SU-DHL-6 (cell line): ENCODE measurements at regions not wholly inside any gene's neighbourhood (a gene's known extent, or its start where the extent isn't known, plus 50 kb on each side); places are given as distances from the start of the nearest gene placed in this dataset.

Experiments
- H2AFZ ChIP-seq: fragments of 200-600 bp; sonication (generic); 2 replicates; pipeline ENCODE4 v1.6.1; 2014; ENCODE audit warnings: low read depth, mild to moderate bottlenecking, moderate library complexity, mixed read lengths, antibody characterized with exemption, low read length; ENCODE audit not compliant: severe bottlenecking
- H3F3A ChIP-seq: fragments of 200-600 bp; shearing (Covaris generic); 2 replicates; pipeline ENCODE4 v1.6.0; 2016; ENCODE audit warnings: antibody characterized with exemption, mild to moderate bottlenecking; ENCODE audit not compliant: insufficient read depth
- H3K27ac ChIP-seq: fragments of 200-600 bp; sonication (generic); 2 replicates; pipeline ENCODE4 v1.5.1; 2016; ENCODE audit warnings: low read depth, mild to moderate bottlenecking, low read length, moderate library complexity, mixed read lengths
- H3K27me3 ChIP-seq: fragments of 200-600 bp; sonication (generic), shearing (Covaris generic); 2 replicates; pipeline ENCODE4 v1.6.0; 2014; ENCODE audit warnings: mild to moderate bottlenecking, low read length
- H3K36me3 ChIP-seq: fragments of 200-600 bp; sonication (generic); 2 replicates; pipeline ENCODE4 v1.6.1; 2014; ENCODE audit warnings: mild to moderate bottlenecking, low read length, mixed read lengths
- H3K4me2 ChIP-seq: fragments of 300-600, 200-600 bp; shearing (Covaris generic), sonication (generic); 2 replicates; pipeline ENCODE4 v1.6.0; 2014; ENCODE audit warnings: low read length, low read depth, mild to moderate bottlenecking; ENCODE audit not compliant: poor library complexity, severe bottlenecking
- H3K4me3 ChIP-seq: fragments of 200-600 bp; sonication (generic); 2 replicates; pipeline ENCODE4 v1.5.1; 2014; ENCODE audit warnings: antibody characterized with exemption, low read length, mild to moderate bottlenecking, mixed read lengths; ENCODE audit not compliant: insufficient read depth, poor library complexity, severe bottlenecking
- H3K79me2 ChIP-seq: fragments of 200-600 bp; sonication (generic); 2 replicates; pipeline ENCODE4 v1.6.1; 2014; ENCODE audit warnings: mild to moderate bottlenecking, low read length, moderate library complexity; ENCODE audit not compliant: insufficient read depth
- H3K9ac ChIP-seq: fragments of 200-600 bp; sonication (generic); 2 replicates; pipeline ENCODE4 v1.7.0; 2014; ENCODE audit warnings: mild to moderate bottlenecking, low read length
- H3K9me2 ChIP-seq: fragments of 200-600 bp; sonication (generic); replicated peaks from 2 replicates; pipeline ENCODE4 v1.6.1; 2014; ENCODE audit warnings: low read length; ENCODE audit not compliant: insufficient read depth
- H3K9me3 ChIP-seq: fragments of 200-600 bp; sonication (generic); 2 replicates; pipeline ENCODE4 v1.6.1; 2014; ENCODE audit warnings: low read length, mixed read lengths; ENCODE audit not compliant: insufficient read depth
- H4K20me1 ChIP-seq: fragments of 200-600 bp; sonication (generic); 2 replicates; pipeline ENCODE4 v1.6.1; 2014; ENCODE audit warnings: low read depth, mild to moderate bottlenecking, antibody characterized with exemption, low read length, moderate library complexity, mixed read lengths
- CTCF ChIP-seq: fragments of 200-600 bp; sonication (generic); IDR thresholded peaks from one replicate; pipeline ENCODE4 v1.5.1; 2017; ENCODE audit warnings: antibody characterized with exemption, mild to moderate bottlenecking, low read length, moderate library complexity; ENCODE audit not compliant: insufficient read depth, poor library complexity, severe bottlenecking
- EZH2phosphoT487 ChIP-seq: fragments of 200-600 bp; sonication (generic), shearing (Covaris generic); conservative IDR thresholded peaks from 2 replicates; pipeline ENCODE4 v1.6.1; 2018; ENCODE audit warnings: mild to moderate bottlenecking, antibody characterized with exemption, low read length, moderate library complexity, mixed read lengths

- TF ChIP-seq EZH2phosphoT487 (no peak), CTCF (no peak)
- H3K27me3 ChIP-seq = no peaks in the 10 kb centered on the region
- H3K9me3 ChIP-seq = no peaks in the 10 kb centered on the region
- H3F3A ChIP-seq = no peaks in the 10 kb centered on the region
- no peaks in the 10 kb centered on the region for H3K36me3 ChIP-seq
- H4K20me1 ChIP-seq = no peaks in the 10 kb centered on the region
- H3K9me2 ChIP-seq = no peaks in the 10 kb centered on the region
- no peak overlapping the region for H3K9ac ChIP-seq
- no peak overlapping the region for H2AFZ ChIP-seq
- no peak overlapping the region for H3K4me3 ChIP-seq
- H3K4me2 ChIP-seq = no peak overlapping the region
- no peaks in the 10 kb centered on the region for H3K79me2 ChIP-seq
- H3K27ac ChIP-seq = no peak overlapping the region
Observed at GRCh38 chr2:10966741-10967140, 55.0 kb downstream of the KCNF1 start.

GRCh38 chr2:10968176-10968575, 56.4 kb downstream of the KCNF1 start:
- Histone ChIP-seq H3K36me3 (no peaks in the 10 kb centered on the region), H3K4me2 (no peak overlapping the region), H3K9me3 (no peaks in the 10 kb centered on the region), H3K79me2 (no peaks in the 10 kb centered on the region), H3K27me3 (no peaks in the 10 kb centered on the region), H3K9ac (no peak overlapping the region), H4K20me1 (no peaks in the 10 kb centered on the region), H2AFZ (no peak overlapping the region), H3F3A (no peaks in the 10 kb centered on the region), H3K4me3 (no peak overlapping the region), H3K9me2 (no peaks in the 10 kb centered on the region), H3K27ac (no peak overlapping the region)
- TF ChIP-seq EZH2phosphoT487 = no peak
- TF ChIP-seq CTCF = no peak

GRCh38 chr2:10970666-10971065, 58.9 kb downstream of the KCNF1 start:
- no peaks in the 10 kb centered on the region for H3F3A ChIP-seq

More at GRCh38 chr2:10970666-10971065, 58.9 kb downstream of the KCNF1 start:
- Histone ChIP-seq H4K20me1 (no peaks in the 10 kb centered on the region), H3K36me3 (no peaks in the 10 kb centered on the region), H3K79me2 (no peaks in the 10 kb centered on the region), H3K27ac (no peak overlapping the region), H3K27me3 (no peaks in the 10 kb centered on the region), H3K4me3 (no peak overlapping the region), H3K9ac (no peak overlapping the region), H3K9me3 (no peaks in the 10 kb centered on the region), H2AFZ (no peak overlapping the region), H3K9me2 (no peaks in the 10 kb centered on the region), H3K4me2 (no peak overlapping the region)
- TF ChIP-seq CTCF (no peak), EZH2phosphoT487 (no peak)
